SK-N-MC (cell line): ENCODE measurements at regions not wholly inside any gene's neighbourhood (a gene's known extent, or its start where the extent isn't known, plus 50 kb on each side); places are given as distances from the start of the nearest gene placed in this dataset.

ENCODE experiments used
- EZH2 ChIP-seq: fragments of 200-600 bp; sonication (generic); IDR thresholded peaks from one replicate; pipeline ENCODE4 v1.6.1; 2017; ENCODE audit warnings: antibody characterized with exemption
- FOXP2 ChIP-seq: optimal IDR thresholded peaks from 2 replicates; pipeline ENCODE3; 2011; ENCODE audit warnings: mild to moderate bottlenecking, moderate library complexity; ENCODE audit not compliant: insufficient read depth; ENCODE audit errors: extremely low read length, control extremely low read depth
- POLR2AphosphoS5 ChIP-seq: IDR thresholded peaks from 2 replicates; pipeline ENCODE4 v1.6.1; 2012; ENCODE audit warnings: mild to moderate bottlenecking, low read depth, low read length, borderline replicate concordance

GRCh38 chr5:67998709-67999261 lies 216.8 kb upstream of the PIK3R1 start:
- TF ChIP-seq POLR2AphosphoS5 (no peak), EZH2 (no peak), FOXP2 (no peak)
